SHP77 (cell line): ENCODE measurements at regions not wholly inside any gene's neighbourhood (a gene's known extent, or its start where the extent isn't known, plus 50 kb on each side); places are given as distances from the start of the nearest gene placed in this dataset.
"Not testable (repeated sequence)": the region's sequence is repeated elsewhere in the genome, so short reads cannot be mapped to it uniquely, and the experiment has no call there.

ENCODE experiments used
- DNase-seq, 2 experiments: peaks; one replicate each; lab custom pipeline; 2025; lab: John Stamatoyannopoulos, UW

DNA sequence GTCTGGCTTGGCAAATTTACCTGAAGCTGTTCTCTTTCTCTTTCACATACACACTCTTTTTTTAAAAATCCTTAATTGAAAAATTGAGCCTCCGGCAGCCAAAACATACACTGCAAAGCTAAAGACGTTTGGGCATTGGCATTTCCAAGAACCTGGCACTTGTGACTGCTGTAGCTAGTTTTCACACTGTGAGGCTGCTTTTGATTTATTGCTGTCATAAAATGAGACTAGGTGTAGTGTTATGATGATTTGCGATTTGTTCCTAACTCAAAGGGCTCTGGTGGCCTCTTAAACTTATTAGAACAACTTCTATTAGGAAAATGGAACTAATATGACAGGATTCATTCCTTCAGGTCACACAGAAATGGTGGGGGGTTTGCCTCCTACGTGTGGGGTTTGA is 377.1 kb upstream of the FAR2 start:
- DNase-seq, result no peak

DNA sequence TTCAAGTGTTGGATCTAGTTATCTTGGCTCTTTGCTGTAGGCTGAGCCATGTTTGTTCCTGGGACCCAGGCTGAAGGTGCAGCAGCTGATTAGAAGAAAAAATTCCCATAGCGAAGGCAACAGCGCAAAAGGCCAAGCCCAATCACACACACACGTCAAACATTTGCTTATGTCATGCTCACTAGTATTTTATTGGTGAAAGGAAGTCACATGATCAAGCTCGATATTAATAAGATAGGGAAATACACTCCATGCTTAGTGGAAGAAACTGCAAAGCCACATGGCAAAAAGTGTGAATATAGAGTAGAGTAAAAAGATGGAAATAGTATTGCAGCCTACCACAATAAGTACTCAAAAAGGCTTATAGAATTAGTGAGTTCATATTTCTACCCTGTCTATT is 373.5 kb upstream of the FAR2 start:
- no peak for DNase-seq

DNA sequence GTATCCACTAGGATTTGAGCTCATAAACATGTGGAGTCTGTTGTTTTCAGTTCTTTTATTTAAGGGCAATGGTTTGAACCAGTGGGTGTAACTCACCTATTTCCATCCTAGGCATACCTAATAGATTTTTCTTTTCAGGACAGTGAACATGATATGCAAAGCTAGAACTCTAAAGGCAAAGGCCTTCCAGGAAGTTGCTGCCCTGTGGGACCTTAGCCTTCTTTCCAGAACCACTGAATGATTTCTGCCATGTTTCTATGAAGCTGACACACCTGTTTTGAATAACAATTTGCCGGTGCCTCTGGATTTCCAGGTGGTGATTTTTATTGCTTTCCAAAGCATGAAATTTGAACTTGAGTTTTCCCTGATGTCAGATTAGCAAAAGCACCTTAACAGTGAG is 372.9 kb upstream of the FAR2 start:
- DNase-seq, result no peak

DNA sequence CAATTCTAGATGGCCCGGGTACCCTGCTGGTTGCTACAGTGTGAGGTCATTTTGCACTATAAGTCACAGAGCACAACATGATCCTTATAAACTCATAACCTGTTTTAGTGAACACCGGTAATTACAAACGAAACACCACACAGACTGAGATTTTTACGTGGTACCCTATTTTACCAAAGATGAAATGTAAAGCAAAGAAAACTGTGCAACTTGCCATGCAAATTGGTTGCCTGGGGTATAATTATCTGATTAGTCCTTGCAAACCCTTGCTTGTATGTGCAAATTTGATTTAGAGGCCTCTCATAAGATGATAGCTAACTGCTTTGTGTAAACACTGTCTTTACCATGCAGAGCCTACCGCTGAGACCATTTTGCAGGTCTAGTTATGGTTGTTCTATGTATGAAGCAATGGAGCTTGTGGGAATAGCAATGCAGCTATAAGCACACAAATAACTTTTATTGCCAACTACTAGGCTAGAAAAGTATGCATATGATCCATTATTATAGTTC is 372.1 kb upstream of the FAR2 start:
- DNase-seq, result no peak

DNA sequence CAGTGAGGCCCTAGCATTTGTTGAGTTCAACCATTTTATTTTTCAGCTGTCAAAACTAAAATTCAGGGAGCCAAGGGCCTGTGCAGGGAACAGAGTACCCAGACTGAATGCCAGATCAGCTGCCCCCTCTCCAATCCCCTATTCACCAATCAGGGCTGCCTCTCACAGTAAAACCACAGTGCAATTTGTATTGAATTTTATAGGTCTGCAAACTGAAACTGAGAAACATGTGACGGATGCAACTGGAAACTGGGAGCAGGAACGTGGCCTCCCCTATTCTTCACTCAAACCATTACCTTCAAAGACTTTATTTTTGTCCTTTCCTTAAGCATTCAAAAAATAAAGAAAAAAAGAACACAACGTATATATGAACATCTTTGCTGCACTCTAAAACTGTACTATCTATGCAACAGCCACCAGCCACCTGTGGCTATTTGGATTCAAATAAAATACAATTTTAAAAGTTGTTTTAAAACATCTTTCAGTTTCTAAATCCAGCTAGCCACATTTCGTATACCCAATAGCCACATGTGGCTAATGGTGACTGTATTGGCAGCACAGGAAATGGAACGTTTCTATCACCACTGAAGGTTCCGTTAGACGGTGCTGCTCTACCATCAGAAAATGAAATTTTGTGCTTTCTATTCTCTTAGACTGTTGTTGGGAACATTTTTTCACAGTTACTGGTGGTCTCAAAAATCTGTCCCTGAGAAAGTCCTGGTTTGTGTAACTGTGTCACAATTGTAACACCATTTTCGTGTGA is 371.3 kb upstream of the FAR2 start:
- no peak for DNase-seq

DNA sequence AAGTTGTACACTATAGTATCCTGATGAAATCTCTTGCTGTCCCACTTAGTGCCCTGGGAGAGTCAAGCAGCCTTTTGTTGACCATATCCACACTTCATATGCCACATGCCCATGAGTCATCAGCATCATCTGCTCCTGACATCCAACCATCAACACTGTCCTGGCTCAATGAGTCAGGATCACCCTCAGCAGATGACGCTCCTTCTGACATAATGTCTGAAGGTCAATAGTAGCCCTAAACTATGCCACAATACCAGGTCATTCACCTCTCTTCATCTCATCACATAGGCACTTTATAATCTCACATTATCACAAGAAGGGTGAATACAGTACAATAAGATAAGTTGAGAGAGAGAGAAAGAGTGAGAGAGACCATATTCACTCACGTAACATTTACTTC is 369.0 kb upstream of the FAR2 start:
- peak; percentile 61 to 68 for DNase-seq

DNA sequence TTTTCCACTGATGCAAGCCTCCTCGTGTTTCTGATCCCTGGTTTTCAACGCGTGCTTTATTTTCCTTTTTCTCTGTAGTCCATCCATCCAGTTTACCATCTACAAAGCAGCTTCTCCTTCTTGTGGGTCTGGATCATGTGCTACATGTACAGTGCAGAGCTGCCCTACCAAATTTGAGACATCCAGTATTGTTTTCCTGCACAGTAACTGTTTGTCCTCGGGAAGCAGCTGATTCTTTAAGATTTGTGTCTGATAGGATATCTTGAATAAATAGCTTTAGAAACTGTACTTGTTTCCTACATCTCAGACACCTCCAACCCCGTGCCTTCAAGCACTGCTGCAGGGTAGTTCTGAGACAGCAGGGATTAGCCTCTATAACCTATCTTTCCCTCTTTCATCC is 368.1 kb upstream of the FAR2 start:
- DNase-seq, result no peak

DNA sequence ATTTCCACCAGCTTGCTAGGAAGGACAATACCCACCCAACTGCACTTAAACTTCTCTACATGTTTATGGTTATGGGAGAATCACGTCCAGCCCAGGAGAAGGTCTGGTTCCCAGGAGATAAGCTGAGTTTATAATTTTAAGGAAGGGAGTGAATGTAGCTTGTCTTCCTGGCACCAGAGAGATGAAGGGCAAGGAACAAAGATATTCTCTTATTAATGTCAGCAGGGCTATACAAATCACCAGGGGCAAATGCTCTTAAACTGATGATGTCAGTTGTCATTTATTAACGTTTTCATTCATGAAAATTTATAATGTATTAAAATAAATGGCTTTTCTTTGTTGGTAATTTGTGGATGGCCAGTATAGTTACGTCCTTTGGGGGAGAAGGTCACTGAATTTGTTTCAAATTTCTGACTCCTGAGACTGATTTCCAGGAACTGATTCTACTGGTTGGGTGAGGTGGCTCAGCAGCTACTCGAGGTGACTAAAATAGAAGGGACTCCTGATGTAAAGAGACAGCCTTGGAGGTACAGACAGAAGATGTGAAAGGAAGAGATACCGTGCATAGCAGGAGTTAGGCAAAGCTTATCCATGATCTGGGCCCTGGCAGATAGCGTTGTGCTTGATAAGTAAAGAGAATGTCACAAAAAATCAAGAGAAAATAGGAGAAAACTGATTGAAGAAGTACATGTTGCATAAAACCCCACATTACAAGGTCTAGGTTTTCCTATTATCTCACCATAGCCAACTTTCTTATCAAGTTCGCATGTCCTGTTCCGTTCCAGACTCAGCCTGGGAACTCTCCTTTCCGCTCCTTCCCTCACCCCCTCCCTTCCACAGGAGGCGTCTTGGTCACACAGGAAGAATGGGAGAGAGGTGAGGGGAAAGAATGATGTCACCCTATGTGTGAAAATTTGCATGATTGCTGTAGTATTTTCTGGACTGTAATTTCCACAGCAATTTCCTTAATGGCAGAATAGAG is 367.1 kb upstream of the FAR2 start:
- DNase-seq, result no peak

DNA sequence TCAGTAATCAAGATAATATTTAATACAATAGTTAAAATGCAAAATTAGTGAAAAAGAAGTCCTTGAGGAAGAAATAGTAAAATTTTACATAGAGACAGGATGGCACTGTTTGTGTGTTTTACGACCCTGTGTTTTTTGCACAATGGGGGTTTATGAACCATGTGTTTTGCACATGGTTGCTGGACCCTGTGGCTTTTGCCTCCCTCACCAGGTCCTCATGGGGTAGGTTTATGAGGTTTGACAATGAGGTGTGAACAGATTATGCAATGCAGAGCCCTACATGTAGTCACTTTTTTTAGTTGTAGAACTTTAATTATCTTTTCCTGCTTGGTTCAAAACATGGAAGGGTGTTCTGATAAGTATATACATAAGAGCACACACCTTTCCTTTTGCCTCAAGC is 366.3 kb upstream of the FAR2 start:
- no peak for DNase-seq

DNA sequence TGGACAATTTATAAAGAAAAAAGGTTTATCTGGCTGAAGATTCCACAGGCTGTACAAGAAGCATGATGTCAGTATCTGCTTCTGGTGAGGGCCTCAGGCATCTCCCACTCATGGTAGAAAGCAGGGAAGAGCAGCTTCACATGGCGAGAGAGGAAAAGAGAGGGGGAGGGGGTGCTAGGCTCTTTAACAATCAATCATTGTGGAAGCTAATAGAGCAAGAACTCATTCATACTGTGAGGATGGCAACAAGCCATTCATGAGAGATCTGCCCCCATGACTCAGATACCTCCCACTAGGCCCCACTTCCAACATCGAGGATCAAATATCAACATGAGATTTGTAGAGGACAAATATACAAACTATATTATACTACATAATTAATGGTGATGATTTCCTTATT is 361.9 kb upstream of the FAR2 start:
- DNase-seq, result no peak

DNA sequence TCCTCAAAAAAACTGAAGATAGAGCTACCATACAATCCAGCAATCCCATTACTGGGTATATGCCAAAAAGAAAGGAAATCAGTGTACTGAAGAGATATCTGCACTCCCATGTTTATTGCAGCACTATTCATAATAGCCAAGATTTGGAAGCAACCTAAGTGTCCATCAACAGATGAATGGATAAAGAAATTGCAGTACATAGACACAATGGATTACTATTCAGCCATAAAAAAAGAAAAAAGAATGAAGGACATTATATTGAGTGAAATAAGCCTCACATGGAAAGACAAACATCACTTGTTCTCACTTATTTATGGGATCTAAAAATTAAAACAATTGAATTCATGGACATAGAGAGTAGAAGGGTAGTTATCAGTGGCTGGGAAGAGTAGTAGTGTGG is 360.8 kb upstream of the FAR2 start:
- DNase-seq, result not testable (repeated sequence)

DNA sequence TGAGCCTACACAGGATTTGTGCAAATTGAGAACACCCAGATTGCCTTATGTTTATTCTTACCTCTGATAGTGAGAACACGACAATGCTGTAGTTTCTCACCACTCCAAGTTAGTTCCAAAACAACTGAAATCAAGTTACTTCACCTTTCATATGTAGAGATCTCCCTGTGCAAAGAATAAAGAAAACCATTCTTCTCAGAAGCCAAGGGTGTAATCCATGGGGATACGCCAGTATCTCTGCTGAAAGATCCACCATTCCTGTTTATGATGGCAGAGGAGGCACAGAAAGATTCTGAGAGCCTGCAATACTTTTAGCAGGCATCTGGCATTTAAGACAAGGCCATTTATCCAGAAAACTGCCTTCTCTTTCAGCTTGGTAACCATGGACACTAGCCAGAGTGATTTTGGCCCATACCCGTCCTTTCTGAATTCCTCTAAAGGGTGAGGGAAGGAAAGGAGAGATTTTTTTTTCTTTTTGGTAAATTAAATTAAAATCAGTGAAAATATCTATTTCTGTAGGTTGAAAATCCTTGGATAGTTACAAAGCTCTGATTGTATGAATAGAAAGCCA is 355.4 kb upstream of the FAR2 start:
- DNase-seq, result no peak

DNA sequence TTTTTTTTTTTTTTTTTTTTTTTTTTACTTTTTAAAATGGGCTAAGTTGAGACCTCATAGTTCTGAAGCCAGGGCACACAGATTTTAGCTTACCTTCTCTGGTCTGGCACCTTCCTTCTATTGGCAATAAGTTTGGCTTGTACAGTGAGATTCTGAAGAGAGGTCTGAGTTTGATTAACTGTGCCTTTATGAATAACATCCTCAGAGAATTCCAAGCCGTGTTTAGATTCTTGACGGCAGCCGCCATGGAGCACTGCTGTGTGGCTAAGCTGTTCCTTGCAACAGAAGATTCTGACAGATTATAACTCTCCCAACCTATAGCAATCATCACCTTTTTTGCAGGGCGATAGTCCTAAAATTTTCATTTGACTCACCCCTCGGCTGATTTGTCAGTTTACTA is 354.9 kb upstream of the FAR2 start:
- no peak for DNase-seq

DNA sequence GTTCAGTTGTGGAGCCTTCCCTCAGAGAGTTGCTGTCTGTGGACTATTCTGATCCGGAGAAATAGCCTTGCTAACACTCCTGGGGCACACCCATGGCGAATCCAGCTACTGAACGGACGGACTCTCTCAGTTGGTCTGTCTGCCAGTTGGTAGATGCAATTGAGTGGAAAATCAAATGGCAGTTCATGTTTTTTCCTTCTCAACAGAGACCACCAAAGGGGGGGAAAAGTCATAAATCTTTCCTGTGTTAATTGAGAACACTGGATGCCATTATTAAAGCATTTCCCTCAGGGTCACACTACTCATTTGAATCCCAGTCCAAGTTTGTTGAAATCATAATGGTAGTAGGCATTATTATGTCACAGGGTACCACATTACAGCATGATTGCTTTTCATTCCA is 354.3 kb upstream of the FAR2 start:
- no peak for DNase-seq

DNA sequence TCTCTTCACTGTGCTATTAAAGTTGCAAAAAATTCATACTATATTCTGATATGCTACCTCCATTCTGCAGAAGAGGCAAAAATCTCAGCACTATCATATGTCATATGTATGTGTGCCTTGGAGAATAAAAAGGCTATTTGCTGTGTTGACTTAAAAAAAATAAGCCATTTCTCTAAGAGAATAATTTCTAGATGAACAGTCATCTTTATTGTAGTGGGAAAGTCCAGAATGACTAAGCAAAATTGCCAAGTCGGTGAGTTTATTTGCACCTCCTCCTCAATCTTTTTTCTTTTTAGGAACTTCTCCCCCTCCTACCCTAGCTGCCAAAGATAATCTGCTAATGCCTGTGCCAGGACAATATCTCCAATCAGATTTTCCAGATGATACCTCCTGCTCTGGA is 353.8 kb upstream of the FAR2 start:
- DNase-seq, result no peak

DNA sequence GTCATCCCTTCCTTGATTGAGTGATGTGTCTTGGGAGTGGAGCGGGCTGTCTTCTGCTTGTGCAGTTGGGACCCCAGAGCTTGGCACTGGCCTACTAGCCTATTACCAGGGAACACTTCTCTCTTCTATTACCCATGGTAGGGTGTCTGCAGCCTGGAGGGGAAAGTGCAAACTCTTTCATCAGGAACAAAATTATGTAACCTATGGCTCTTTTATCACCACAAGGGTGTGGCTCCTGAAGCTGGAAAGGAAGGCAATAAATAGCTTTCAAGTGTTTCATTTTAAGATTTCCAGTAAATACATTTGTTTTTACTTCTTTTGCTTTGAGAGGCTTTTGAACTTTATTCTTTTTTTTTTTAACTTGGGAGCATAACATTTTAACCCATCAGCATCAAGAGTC is 349.7 kb upstream of the FAR2 start:
- no peak for DNase-seq

DNA sequence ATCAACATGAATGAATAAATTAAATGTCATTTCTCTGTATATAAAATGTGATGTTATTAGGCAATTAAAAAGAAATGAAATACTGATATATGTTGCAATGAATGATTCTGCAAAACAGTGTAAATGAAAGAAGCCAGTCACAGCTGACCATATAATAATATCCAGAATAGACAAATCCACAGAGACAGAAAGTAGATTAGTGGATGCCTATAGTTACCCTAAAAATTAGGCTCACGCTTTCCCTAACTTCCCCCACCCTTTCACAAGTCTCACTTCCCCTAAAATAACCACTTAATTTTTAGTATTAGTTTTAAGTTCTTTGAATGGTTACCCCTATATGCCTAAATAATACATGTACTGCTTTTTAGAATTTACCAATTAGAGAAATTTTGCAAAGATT is 348.9 kb upstream of the FAR2 start:
- no peak for DNase-seq

DNA sequence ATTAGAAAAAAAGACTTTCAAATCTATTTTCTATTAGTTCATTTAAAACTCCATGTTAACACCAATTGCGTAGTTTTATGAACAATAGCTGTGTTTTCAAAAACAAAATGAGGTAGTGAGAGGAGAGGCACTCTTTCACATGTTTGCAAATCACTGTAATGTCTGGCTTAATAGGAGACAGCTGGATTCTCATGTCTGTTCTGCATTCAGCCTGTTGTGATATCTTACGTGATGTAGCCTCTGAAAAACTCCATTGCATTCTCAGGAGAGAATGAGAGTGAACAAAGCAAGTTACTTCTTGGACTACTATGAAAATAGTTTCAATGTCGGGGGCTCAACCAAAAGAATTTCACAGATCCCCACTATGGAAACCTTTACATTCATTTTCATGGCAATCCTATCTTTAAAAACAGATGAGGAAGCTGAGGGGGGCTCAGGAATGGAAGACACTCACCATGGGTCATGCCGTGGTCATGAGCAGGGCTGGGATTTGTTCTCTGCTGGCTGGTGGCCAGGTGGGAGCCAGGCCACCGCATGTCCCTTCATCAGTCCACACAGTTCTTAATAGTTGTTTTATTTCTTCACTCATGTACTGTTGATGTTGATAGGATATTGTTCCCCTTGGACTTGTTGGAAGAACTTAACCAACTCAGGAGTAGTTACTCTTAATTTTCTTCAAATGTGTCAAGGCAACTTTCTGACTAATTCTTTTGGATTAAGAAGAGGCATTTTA is 346.2 kb upstream of the FAR2 start:
- DNase-seq, result no peak

DNA sequence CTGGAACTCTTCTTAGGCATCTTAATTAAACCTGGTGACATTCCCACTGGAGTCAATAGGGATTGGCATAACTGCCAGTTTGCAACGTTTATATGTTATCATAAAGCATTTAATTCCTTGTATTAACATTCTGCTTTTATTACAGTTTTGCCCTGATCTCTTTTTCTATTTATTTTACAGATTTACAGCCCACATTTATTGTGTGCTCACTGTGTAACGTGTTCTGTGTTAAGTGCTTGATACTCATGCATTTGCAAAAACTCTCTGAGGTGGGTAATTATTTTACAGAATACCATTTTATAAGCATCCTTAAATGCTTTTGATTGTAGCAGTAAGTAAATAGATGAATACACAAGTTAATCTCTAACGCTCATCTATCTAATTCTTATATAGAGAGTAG is 341.5 kb upstream of the FAR2 start:
- DNase-seq, result no peak

DNA sequence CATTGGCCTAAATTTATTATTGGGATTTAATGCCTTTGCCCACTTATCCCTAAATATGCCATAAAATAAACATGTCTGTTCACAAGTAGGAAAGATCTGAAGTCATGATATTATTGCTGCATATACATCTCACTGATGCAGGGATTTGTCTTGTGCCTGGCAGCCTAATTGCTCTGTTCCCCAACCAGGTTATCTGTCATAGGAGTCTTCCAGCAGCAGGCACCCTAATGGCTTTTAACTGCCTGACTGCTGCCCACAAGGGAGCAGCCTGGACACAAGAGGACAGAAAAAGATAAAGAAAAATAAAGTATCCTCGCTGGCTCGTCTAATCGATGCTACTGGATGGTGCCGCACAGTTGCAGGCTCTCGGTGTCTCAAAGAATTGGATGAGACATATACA is 337.6 kb upstream of the FAR2 start:
- DNase-seq, result no peak

DNA sequence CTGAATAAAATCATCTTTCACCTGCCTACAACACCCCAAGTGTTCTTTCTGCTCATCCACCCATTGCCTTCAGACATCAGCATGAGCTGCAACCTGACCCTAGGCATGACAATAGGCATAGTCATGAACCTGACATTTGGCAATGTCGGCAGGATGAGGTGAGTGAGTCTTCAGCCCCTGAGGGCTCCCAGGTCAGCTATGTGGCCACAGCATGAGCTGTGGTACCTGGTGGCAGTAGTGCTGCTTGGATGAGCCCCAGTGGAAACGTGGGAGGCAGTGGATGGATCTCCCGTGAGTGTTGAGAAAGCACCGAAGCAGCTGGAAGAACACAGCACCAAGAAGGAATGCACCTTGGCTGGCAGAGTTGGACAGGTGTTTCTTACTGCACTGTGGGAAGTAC is 334.8 kb upstream of the FAR2 start:
- no peak for DNase-seq

DNA sequence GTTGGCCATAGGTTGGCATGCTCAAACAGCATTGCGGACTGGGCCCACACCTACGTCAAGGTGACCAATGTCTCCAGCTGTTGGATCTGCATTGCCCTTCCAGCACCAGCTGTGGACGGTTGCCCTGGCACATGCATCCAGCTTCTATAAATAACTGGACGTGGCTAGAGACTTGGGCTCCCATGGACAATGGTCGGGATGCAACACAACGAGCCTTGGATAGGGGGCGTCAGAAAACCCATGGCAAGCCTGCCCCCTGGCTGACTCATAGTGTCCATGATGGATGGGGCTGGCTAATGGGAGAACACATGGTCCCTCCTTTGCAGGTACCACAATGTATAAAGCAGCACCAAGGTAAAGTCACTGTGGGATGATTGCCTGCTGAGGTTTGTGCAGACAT is 331.6 kb upstream of the FAR2 start:
- DNase-seq, result no peak
